ENCODE measurements at regions not wholly inside any gene's neighbourhood (a gene's known extent, or its start where the extent isn't known, plus 50 kb on each side); places are given as distances from the start of the nearest gene placed in this dataset.

GRCh38 chr20:40320517-40321011, 368.5 kb downstream of the MAFB start:
- no peak for DNase-seq (ENCODE audit: low spot score)

- DNase-seq (ENCODE audit: low spot score) = no peak
Measured at GRCh38 chr20:40319741-40320516, 369.1 kb downstream of the MAFB start.

GRCh38 chr20:40319056-40319455, 370.0 kb downstream of the MAFB start:
- DNase-seq (ENCODE audit: low spot score) = no peak

- no peak for DNase-seq (ENCODE audit: low spot score)
Measured at GRCh38 chr20:40317156-40317790, 371.8 kb downstream of the MAFB start.

GRCh38 chr20:40314278-40314677, 374.8 kb downstream of the MAFB start:
- DNase-seq (ENCODE audit: low spot score) = no peak

- DNase-seq (ENCODE audit: low spot score) = no peak
Measured at GRCh38 chr20:40313730-40314129, 375.3 kb downstream of the MAFB start.

- DNase-seq (ENCODE audit: low spot score) = no peak
Measured at GRCh38 chr20:40309731-40310130, 379.3 kb downstream of the MAFB start.

- no peak for DNase-seq (ENCODE audit: low spot score)
Measured at GRCh38 chr20:40307997-40308396, 381.0 kb downstream of the MAFB start.

GRCh38 chr20:40307268-40307667, 381.8 kb downstream of the MAFB start:
- DNase-seq (ENCODE audit: low spot score) = no peak

- DNase-seq (ENCODE audit: low spot score) = no peak
Measured at GRCh38 chr20:40305303-40305702, 383.7 kb downstream of the MAFB start.

- DNase-seq (ENCODE audit: low spot score) = no peak
Measured at GRCh38 chr20:40304119-40304613, 384.9 kb downstream of the MAFB start.

- no peak for DNase-seq (ENCODE audit: low spot score)
Measured at GRCh38 chr20:40294747-40295146, 394.3 kb downstream of the MAFB start.

- no peak for DNase-seq (ENCODE audit: low spot score)
Measured at GRCh38 chr20:40294175-40294574, 394.9 kb downstream of the MAFB start.

GRCh38 chr20:40293740-40294139, 395.3 kb downstream of the MAFB start:
- DNase-seq (ENCODE audit: low spot score) = no peak

GRCh38 chr20:40291493-40292135, 397.4 kb downstream of the MAFB start:
- no peak for DNase-seq (ENCODE audit: low spot score)

GRCh38 chr20:40287683-40288082, 401.4 kb downstream of the MAFB start:
- no peak for DNase-seq (ENCODE audit: low spot score)

- DNase-seq (ENCODE audit: low spot score) = no peak
Measured at GRCh38 chr20:40286975-40287531, 402.0 kb downstream of the MAFB start.

- DNase-seq (ENCODE audit: low spot score) = no peak
Measured at GRCh38 chr20:40284611-40285010, 404.4 kb downstream of the MAFB start.

- DNase-seq (ENCODE audit: low spot score) = no peak
Measured at GRCh38 chr20:40283689-40284088, 405.3 kb downstream of the MAFB start.

GRCh38 chr20:40282941-40283340, 406.1 kb downstream of the MAFB start:
- DNase-seq (ENCODE audit: low spot score) = no peak

GRCh38 chr20:40282541-40282940, 406.5 kb downstream of the MAFB start:
- no peak for DNase-seq (ENCODE audit: low spot score)

GRCh38 chr20:40280616-40281015, 408.4 kb downstream of the MAFB start:
- DNase-seq (ENCODE audit: low spot score) = no peak

- DNase-seq (ENCODE audit: low spot score) = no peak
Measured at GRCh38 chr20:40279390-40279789, 409.6 kb downstream of the MAFB start.
